Ishikawa (cell line): ENCODE measurements at regions not wholly inside any gene's neighbourhood (a gene's known extent, or its start where the extent isn't known, plus 50 kb on each side); places are given as distances from the start of the nearest gene placed in this dataset.

Source experiments
- CREB1 ChIP-seq: IDR thresholded peaks from 2 replicates; pipeline ENCODE4 v1.6.1; 2012; ENCODE audit warnings: low read depth
- RAD21 ChIP-seq: IDR thresholded peaks from 2 replicates; pipeline ENCODE4 v1.6.1; 2012; ENCODE audit warnings: low read depth
- TAF1 ChIP-seq: IDR thresholded peaks from 2 replicates; pipeline ENCODE4 v1.6.1; 2012; ENCODE audit warnings: low read depth, mild to moderate bottlenecking
- ZBTB7A ChIP-seq: IDR thresholded peaks from 2 replicates; pipeline ENCODE4 v1.6.1; 2012; ENCODE audit warnings: low read depth
- TF ChIP-seq, protein P1 (sequence below): IDR thresholded peaks from 2 replicates; pipeline ENCODE4 v1.6.1; 2012; ENCODE audit warnings: low read depth, mild to moderate bottlenecking

GRCh38 chr1:169005776-169006175 is 100.7 kb upstream of the ATP1B1 start:
- TF ChIP-seq RAD21 (no peak), ZBTB7A (no peak), TAF1 (no peak), CREB1 (no peak)
- TF ChIP-seq, protein P1, sequence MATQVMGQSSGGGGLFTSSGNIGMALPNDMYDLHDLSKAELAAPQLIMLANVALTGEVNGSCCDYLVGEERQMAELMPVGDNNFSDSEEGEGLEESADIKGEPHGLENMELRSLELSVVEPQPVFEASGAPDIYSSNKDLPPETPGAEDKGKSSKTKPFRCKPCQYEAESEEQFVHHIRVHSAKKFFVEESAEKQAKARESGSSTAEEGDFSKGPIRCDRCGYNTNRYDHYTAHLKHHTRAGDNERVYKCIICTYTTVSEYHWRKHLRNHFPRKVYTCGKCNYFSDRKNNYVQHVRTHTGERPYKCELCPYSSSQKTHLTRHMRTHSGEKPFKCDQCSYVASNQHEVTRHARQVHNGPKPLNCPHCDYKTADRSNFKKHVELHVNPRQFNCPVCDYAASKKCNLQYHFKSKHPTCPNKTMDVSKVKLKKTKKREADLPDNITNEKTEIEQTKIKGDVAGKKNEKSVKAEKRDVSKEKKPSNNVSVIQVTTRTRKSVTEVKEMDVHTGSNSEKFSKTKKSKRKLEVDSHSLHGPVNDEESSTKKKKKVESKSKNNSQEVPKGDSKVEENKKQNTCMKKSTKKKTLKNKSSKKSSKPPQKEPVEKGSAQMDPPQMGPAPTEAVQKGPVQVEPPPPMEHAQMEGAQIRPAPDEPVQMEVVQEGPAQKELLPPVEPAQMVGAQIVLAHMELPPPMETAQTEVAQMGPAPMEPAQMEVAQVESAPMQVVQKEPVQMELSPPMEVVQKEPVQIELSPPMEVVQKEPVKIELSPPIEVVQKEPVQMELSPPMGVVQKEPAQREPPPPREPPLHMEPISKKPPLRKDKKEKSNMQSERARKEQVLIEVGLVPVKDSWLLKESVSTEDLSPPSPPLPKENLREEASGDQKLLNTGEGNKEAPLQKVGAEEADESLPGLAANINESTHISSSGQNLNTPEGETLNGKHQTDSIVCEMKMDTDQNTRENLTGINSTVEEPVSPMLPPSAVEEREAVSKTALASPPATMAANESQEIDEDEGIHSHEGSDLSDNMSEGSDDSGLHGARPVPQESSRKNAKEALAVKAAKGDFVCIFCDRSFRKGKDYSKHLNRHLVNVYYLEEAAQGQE: no peak
